WERI-Rb-1 (cell line): ENCODE measurements at regions not wholly inside any gene's neighbourhood (a gene's known extent, or its start where the extent isn't known, plus 50 kb on each side); places are given as distances from the start of the nearest gene placed in this dataset.

Experiments used
- DNase-seq: peaks from one replicate; pipeline ENCODE4 v3.0.0-alpha.2; 2020
- H3K27ac ChIP-seq: fragments of 250-450 bp; sonication (Bioruptor Pico); 2 replicates; pipeline ENCODE4 v1.5.1; 2020; ENCODE audit warnings: mild to moderate bottlenecking, moderate library complexity
- H3K27me3 ChIP-seq: fragments of 250-450 bp; sonication (Bioruptor Pico); 2 replicates; pipeline ENCODE4 v1.5.1; 2021; ENCODE audit warnings: mild to moderate bottlenecking, low read depth, moderate library complexity; ENCODE audit not compliant: insufficient read depth, severe bottlenecking
- H3K36me3 ChIP-seq: fragments of 250-450 bp; sonication (Bioruptor Pico); 2 replicates; pipeline ENCODE4 v1.5.1; 2020; ENCODE audit warnings: mild to moderate bottlenecking, moderate library complexity
- H3K4me3 ChIP-seq: 2 replicates; pipeline ENCODE4 v1.5.1; 2011; ENCODE audit warnings: low read depth, mild to moderate bottlenecking, control low read depth, low read length
- H3K9me3 ChIP-seq: fragments of 250-450 bp; sonication (Bioruptor Pico); 2 replicates; pipeline ENCODE4 v1.5.1; 2021; ENCODE audit warnings: mild to moderate bottlenecking, moderate library complexity; ENCODE audit not compliant: severe bottlenecking
- TF ChIP-seq, protein P1 (sequence below): IDR thresholded peaks from 2 replicates; pipeline ENCODE4 v1.5.1; 2011; ENCODE audit warnings: low read depth, mild to moderate bottlenecking, control low read depth, inconsistent platforms, low read length

DNA sequence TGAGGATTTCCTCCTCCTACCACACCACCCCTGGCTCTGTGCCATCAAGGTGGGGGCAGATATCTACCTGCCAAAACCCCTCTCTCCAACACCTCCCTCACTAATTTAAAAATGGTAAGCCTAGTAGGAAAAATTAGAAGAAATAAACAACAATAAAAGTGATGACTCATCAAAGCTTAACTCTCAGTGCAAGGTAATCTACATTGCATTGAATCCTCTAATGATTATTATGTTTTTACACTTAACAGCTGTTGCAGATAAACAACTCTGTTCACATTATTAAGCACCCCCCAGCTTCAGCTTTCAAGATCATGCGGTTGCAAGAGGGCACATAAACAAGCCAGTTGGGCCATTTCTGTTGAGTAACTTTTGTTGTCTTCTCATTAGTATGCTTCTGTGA is 396.1 kb upstream of the ATP11B start:
- Histone ChIP-seq H3K36me3 (no peaks in the 10 kb centered on the region), H3K9me3 (no peaks in the 10 kb centered on the region), H3K27me3 (peaks cover 82% of the 10 kb centered on the region), H3K4me3 (no peak overlapping the region), H3K27ac (no peak overlapping the region)
- TF ChIP-seq, protein P1, sequence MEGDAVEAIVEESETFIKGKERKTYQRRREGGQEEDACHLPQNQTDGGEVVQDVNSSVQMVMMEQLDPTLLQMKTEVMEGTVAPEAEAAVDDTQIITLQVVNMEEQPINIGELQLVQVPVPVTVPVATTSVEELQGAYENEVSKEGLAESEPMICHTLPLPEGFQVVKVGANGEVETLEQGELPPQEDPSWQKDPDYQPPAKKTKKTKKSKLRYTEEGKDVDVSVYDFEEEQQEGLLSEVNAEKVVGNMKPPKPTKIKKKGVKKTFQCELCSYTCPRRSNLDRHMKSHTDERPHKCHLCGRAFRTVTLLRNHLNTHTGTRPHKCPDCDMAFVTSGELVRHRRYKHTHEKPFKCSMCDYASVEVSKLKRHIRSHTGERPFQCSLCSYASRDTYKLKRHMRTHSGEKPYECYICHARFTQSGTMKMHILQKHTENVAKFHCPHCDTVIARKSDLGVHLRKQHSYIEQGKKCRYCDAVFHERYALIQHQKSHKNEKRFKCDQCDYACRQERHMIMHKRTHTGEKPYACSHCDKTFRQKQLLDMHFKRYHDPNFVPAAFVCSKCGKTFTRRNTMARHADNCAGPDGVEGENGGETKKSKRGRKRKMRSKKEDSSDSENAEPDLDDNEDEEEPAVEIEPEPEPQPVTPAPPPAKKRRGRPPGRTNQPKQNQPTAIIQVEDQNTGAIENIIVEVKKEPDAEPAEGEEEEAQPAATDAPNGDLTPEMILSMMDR = no peak
- DNase-seq = no peak

DNA sequence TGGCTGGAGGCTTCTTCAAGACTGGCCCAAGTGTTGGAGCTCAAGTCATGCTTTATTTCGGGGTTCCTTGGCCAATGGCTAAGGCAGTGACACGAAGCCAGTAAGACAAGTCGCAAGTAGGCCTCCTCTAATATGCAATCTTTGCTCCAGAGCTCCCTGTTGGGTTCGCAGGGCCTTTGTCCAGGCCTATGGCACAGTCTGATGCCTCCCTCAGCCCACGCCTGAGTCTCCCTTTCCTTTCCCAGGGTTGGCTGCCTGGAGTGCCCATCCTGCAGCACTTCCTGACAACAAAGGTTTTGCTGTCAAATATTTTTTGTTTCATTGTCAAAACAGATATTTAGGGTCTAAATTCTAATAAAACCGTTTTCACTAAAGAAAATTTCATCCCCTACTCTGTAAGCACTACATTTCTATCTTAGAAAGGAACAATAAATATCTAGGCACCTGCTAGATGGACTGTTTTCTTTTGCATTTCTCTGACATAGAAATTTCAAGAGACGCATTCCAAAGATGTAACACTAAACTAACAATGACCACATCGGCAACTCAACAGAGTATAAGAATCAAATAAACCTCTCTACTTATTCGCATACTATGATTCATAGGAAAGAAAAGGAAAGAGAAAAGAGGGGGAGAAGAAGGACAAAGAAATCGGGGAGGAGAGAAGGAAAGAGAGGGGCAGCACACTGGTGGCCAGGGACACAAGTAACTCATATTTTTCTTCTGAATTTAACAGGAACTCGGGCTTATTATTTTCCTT is 393.1 kb upstream of the ATP11B start:
- TF ChIP-seq, protein P1 = no peak

GRCh38 chr3:182400838-182401237 is 392.5 kb upstream of the ATP11B start:
- no peak overlapping the region for H3K27ac ChIP-seq
- TF ChIP-seq, protein P1 = no peak

More for the DNA sequence above, 393.1 kb upstream of the ATP11B start:
- H3K27ac ChIP-seq = no peak overlapping the region
- H3K27me3 ChIP-seq = peaks cover 78% of the 10 kb centered on the region
- H3K9me3 ChIP-seq = no peaks in the 10 kb centered on the region
- H3K36me3 ChIP-seq = no peaks in the 10 kb centered on the region
- no peak overlapping the region for H3K4me3 ChIP-seq
- no peak for DNase-seq

DNA sequence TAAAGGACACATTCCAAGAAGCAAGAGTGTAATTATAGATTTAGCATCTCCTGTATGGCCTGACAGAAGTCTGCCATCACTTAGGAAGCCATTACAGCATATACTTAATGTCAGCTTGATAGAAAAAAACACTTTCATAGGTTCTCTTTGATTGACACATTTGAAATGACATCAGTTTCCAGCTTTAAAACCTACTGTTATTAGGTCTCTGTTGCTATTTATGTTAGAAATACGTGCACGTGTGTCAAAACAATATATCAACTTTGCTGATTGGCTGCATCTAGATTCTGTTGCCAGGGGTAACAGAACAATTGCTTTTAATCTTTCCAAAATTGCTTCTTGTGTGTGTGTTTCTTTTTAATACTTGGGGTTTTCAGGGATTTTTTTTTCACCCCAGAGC is 389.3 kb upstream of the ATP11B start:
- H3K27ac ChIP-seq = no peak overlapping the region
- no peaks in the 10 kb centered on the region for H3K9me3 ChIP-seq
- H3K36me3 ChIP-seq = no peaks in the 10 kb centered on the region
- H3K27me3 ChIP-seq = peaks cover 74% of the 10 kb centered on the region
- TF ChIP-seq, protein P1 = no peak
- DNase-seq = no peak
- H3K4me3 ChIP-seq = no peak overlapping the region

More at GRCh38 chr3:182400838-182401237, 392.5 kb upstream of the ATP11B start:
- Histone ChIP-seq H3K27me3 (peaks cover 78% of the 10 kb centered on the region), H3K36me3 (no peaks in the 10 kb centered on the region), H3K9me3 (no peaks in the 10 kb centered on the region), H3K4me3 (no peak overlapping the region)
- DNase-seq = no peak

DNA sequence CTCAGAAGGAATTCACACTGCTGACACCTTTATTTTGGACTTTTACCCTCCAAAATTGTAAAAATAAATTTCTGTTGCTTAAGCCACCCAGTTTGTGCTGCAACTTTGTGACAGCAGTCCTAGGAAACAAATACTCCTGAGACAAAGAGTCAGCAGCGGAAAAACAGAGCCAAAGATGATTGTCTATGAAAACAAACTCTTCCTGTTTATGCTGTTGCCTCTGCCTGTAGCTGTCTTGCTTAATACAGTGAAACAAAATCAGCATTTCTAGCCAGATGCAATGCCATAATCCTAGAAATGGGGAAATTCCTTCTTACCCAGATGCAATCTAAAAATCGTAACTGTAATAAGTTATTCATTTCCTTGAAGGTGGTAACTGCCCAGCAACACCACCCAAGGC is 387.5 kb upstream of the ATP11B start:
- Histone ChIP-seq H3K27ac (no peak overlapping the region), H3K36me3 (no peaks in the 10 kb centered on the region), H3K27me3 (peaks cover 71% of the 10 kb centered on the region), H3K9me3 (no peaks in the 10 kb centered on the region), H3K4me3 (no peak overlapping the region)
- no peak for DNase-seq
- TF ChIP-seq, protein P1 = no peak

- no peaks in the 10 kb centered on the region for H3K9me3 ChIP-seq
- H3K4me3 ChIP-seq = no peak overlapping the region
- H3K36me3 ChIP-seq = no peaks in the 10 kb centered on the region
- no peak for DNase-seq
- TF ChIP-seq, protein P1 = no peak
- H3K27me3 ChIP-seq = peaks cover 77% of the 10 kb centered on the region
- H3K27ac ChIP-seq = no peak overlapping the region
Observed at GRCh38 chr3:182406786-182407185, 386.5 kb upstream of the ATP11B start.
